ENCODE measurements at regions not wholly inside any gene's neighbourhood (a gene's known extent, or its start where the extent isn't known, plus 50 kb on each side); places are given as distances from the start of the nearest gene placed in this dataset.

DNA sequence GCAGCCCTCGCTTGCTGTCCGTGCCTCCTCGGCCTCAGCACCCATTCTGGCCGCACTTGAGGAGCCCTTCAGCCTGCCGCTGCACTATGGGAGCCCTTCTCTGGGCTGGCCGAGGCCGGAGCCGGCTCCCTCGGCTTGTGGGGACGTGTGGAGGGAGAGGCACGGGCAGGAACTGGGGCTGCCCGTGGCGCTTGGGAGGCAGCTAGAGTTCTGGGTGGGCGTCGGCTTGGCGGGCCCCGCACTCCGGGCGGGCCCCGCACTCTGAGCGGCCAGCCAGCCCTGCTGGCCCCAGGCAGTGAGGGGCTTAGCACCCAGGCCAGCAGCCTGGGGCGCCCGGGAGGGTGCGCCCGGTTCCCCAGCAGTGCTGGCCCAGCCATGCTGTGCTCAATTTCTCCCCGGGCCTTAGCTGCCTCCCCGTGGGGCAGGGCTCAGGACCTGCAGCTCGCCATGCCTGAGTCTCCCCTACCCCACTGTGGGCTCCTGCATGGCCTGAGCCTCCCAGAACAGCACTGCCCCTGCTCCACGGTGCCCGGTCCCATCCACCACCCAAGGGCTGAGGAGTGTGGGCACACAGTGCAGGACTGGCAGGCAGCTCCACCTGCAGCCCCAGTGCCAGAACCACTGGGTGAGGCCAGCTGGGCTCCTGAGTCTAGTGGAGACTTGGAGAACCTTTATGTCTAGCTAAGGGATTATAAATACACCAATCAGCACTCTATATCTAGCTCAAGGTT is 240.0 kb upstream of the PRR20A start:
- H3K9me3 Mint-ChIP-seq = peaks cover 6% of the 10 kb centered on the region
- H3K27me3 Mint-ChIP-seq = no peaks in the 10 kb centered on the region
- H3K27ac Mint-ChIP-seq = no peak overlapping the region
- H3K4me1 Mint-ChIP-seq = no peaks in the 10 kb centered on the region
- H3K4me3 Mint-ChIP-seq = no peak overlapping the region
- peak; percentile 43 for ATAC-seq
- no peaks in the 10 kb centered on the region for H3K36me3 Mint-ChIP-seq

DNA sequence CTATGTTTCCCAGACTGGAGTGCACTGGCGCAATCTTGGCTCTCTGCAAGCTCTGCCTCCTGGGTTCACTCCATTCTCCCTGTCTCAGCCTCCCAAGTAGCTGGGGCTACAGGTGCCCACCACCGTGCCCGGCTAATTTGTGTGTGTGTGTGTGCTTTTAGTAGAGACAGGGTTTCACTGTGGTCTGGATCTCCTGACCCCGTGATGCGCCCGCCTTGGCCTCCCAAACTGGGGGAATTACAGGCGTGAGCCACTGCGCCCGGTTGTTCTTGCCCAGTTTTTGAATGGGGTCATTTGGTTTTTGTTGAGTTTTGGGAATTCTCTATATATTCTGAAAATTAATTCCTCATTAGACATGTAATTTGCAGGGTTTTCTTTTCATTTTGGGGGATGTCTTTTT is 238.4 kb upstream of the PRR20A start:
- no peak overlapping the region for H3K4me3 Mint-ChIP-seq
- no peak for ATAC-seq
- no peaks in the 10 kb centered on the region for H3K4me1 Mint-ChIP-seq
- H3K9me3 Mint-ChIP-seq = peaks cover 6% of the 10 kb centered on the region
- no peaks in the 10 kb centered on the region for H3K36me3 Mint-ChIP-seq
- no peak overlapping the region for H3K27ac Mint-ChIP-seq
- H3K27me3 Mint-ChIP-seq = no peaks in the 10 kb centered on the region

GRCh38 chr13:56903710-56904282 is 236.9 kb upstream of the PRR20A start:
- no peak overlapping the region for H3K27ac Mint-ChIP-seq
- no peak overlapping the region for H3K4me3 Mint-ChIP-seq
- H3K36me3 Mint-ChIP-seq = no peaks in the 10 kb centered on the region

GRCh38 chr13:56906909-56907308 is 233.8 kb upstream of the PRR20A start:
- Mint-ChIP-seq H3K4me3 (no peak overlapping the region), H3K27ac (no peak overlapping the region), H3K4me1 (no peaks in the 10 kb centered on the region), H3K9me3 (no peaks in the 10 kb centered on the region), H3K27me3 (no peaks in the 10 kb centered on the region), H3K36me3 (no peaks in the 10 kb centered on the region)
- no peak for ATAC-seq

More at GRCh38 chr13:56903710-56904282, 236.9 kb upstream of the PRR20A start:
- no peak for ATAC-seq
- no peaks in the 10 kb centered on the region for H3K27me3 Mint-ChIP-seq
- H3K9me3 Mint-ChIP-seq = peaks cover 3% of the 10 kb centered on the region
- H3K4me1 Mint-ChIP-seq = no peaks in the 10 kb centered on the region

GRCh38 chr13:56907766-56908165 is 233.0 kb upstream of the PRR20A start:
- no peaks in the 10 kb centered on the region for H3K27me3 Mint-ChIP-seq
- H3K4me3 Mint-ChIP-seq = no peak overlapping the region
- H3K36me3 Mint-ChIP-seq = no peaks in the 10 kb centered on the region
- no peaks in the 10 kb centered on the region for H3K4me1 Mint-ChIP-seq
- no peak for ATAC-seq
- H3K9me3 Mint-ChIP-seq = no peaks in the 10 kb centered on the region
- no peak overlapping the region for H3K27ac Mint-ChIP-seq

GRCh38 chr13:56909896-56910600 is 230.7 kb upstream of the PRR20A start:
- Mint-ChIP-seq H3K9me3 (no peaks in the 10 kb centered on the region), H3K4me3 (no peak overlapping the region), H3K36me3 (no peaks in the 10 kb centered on the region), H3K4me1 (no peaks in the 10 kb centered on the region), H3K27ac (no peak overlapping the region), H3K27me3 (no peaks in the 10 kb centered on the region)
- no peak for ATAC-seq

DNA sequence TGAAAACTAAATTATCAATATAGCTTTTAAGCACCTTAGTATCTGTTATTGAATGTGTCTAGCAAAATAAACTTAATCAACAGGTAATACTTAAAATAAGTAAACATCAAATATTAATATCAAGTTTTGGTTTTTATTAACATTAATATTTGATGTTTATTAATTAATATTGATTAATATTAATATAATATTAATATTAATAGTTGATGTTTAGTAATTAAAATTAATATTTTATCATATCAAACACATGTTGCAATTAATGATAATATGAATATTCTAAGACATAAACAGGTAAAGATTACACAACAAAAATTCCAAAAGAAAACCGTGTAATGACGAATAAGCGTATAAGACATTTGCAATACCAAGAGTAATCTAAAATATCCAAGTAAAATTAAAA is 222.8 kb upstream of the PRR20A start:
- Mint-ChIP-seq H3K36me3 (no peaks in the 10 kb centered on the region), H3K4me1 (no peaks in the 10 kb centered on the region), H3K27ac (no peak overlapping the region), H3K9me3 (peaks cover 4% of the 10 kb centered on the region), H3K4me3 (no peak overlapping the region), H3K27me3 (no peaks in the 10 kb centered on the region)
- ATAC-seq = no peak

DNA sequence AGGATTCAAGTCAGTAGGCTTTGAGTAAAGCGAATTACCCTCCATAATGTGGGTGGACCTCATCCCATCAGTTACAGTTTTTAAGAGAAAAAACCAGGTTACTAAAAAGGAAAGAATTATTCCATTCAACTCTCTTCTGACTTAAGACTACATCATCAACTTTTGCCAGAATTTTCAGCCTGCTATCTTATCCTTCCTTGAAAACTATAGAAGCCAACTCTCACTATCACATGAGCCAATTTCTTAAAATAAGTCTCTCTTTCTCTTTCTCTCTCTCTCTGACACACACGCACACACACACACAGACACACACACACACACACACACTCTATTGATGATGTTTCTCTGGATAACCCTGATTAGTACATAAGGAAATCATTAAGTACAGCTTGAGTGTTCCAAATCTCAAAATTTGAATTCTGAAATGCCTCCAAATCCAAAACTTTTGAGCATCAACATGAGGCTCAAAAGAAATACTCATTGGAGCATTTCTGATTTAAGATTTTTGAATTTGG is 217.0 kb upstream of the PRR20A start:
- H3K9me3 Mint-ChIP-seq = peaks cover 12% of the 10 kb centered on the region
- H3K4me3 Mint-ChIP-seq = no peak overlapping the region
- H3K27ac Mint-ChIP-seq = no peak overlapping the region
- H3K27me3 Mint-ChIP-seq = no peaks in the 10 kb centered on the region
- no peaks in the 10 kb centered on the region for H3K36me3 Mint-ChIP-seq
- ATAC-seq = no peak
- no peaks in the 10 kb centered on the region for H3K4me1 Mint-ChIP-seq

GRCh38 chr13:56924401-56924800 is 216.3 kb upstream of the PRR20A start:
- H3K4me3 Mint-ChIP-seq = no peak overlapping the region
- H3K27me3 Mint-ChIP-seq = no peaks in the 10 kb centered on the region
- no peak overlapping the region for H3K27ac Mint-ChIP-seq
- no peaks in the 10 kb centered on the region for H3K36me3 Mint-ChIP-seq
- ATAC-seq = no peak
- peaks cover 12% of the 10 kb centered on the region for H3K9me3 Mint-ChIP-seq
- no peaks in the 10 kb centered on the region for H3K4me1 Mint-ChIP-seq

- H3K27me3 Mint-ChIP-seq = no peaks in the 10 kb centered on the region
- H3K36me3 Mint-ChIP-seq = no peaks in the 10 kb centered on the region
- no peaks in the 10 kb centered on the region for H3K4me1 Mint-ChIP-seq
- H3K4me3 Mint-ChIP-seq = no peak overlapping the region
- H3K9me3 Mint-ChIP-seq = peaks cover 3% of the 10 kb centered on the region
- no peak for ATAC-seq
- no peak overlapping the region for H3K27ac Mint-ChIP-seq
These were observed 208.6 kb upstream of the PRR20A start for GRCh38 chr13:56932104-56932503.

- H3K36me3 Mint-ChIP-seq = no peaks in the 10 kb centered on the region
- H3K27me3 Mint-ChIP-seq = no peaks in the 10 kb centered on the region
- H3K4me1 Mint-ChIP-seq = no peaks in the 10 kb centered on the region
- H3K9me3 Mint-ChIP-seq = no peaks in the 10 kb centered on the region
- H3K27ac Mint-ChIP-seq = no peak overlapping the region
- ATAC-seq = no peak
- no peak overlapping the region for H3K4me3 Mint-ChIP-seq
These were observed 186.8 kb upstream of the PRR20A start for GRCh38 chr13:56953965-56954364.

DNA sequence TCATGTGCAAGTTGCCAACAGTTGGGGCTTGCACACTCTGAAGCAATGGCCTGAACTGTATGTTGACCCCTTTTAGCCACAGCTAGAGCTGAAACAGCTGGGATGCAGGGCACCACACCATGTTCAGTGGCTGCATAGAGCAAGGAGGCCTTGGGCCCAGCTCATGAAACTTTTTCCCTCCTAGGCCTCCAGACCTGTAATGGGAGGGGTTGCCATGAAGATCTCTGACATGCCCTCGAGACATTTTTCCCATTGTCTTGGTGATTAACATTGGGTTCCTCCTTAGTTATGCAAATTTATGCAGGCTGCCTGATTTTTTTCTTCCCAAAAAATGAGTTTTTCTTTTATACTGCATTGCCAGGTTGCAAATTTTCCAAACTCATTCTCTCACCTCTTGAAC is 165.1 kb upstream of the PRR20A start:
- Mint-ChIP-seq H3K4me1 (no peaks in the 10 kb centered on the region), H3K9me3 (peaks cover 3% of the 10 kb centered on the region), H3K27me3 (no peaks in the 10 kb centered on the region), H3K4me3 (no peak overlapping the region), H3K36me3 (no peaks in the 10 kb centered on the region), H3K27ac (no peak overlapping the region)
- no peak for ATAC-seq

GRCh38 chr13:56980856-56981255 is 159.9 kb upstream of the PRR20A start:
- Mint-ChIP-seq H3K27ac (no peak overlapping the region), H3K36me3 (no peaks in the 10 kb centered on the region), H3K4me1 (no peaks in the 10 kb centered on the region), H3K27me3 (no peaks in the 10 kb centered on the region), H3K9me3 (peaks cover 3% of the 10 kb centered on the region), H3K4me3 (no peak overlapping the region)
- ATAC-seq = no peak

GRCh38 chr13:56986121-56986520 is 154.6 kb upstream of the PRR20A start:
- no peaks in the 10 kb centered on the region for H3K4me1 Mint-ChIP-seq
- H3K27ac Mint-ChIP-seq = no peak overlapping the region
- ATAC-seq = no peak
- H3K9me3 Mint-ChIP-seq = peaks cover 6% of the 10 kb centered on the region
- H3K36me3 Mint-ChIP-seq = no peaks in the 10 kb centered on the region
- no peak overlapping the region for H3K4me3 Mint-ChIP-seq
- no peaks in the 10 kb centered on the region for H3K27me3 Mint-ChIP-seq

- Mint-ChIP-seq H3K27me3 (no peaks in the 10 kb centered on the region), H3K4me3 (no peak overlapping the region), H3K4me1 (no peaks in the 10 kb centered on the region), H3K9me3 (peaks cover 6% of the 10 kb centered on the region), H3K27ac (no peak overlapping the region), H3K36me3 (no peaks in the 10 kb centered on the region)
- no peak for ATAC-seq
These were observed 152.2 kb upstream of the PRR20A start for GRCh38 chr13:56988543-56988942.

GRCh38 chr13:57003682-57004081 is 137.0 kb upstream of the PRR20A start:
- H3K27ac Mint-ChIP-seq = no peak overlapping the region
- H3K27me3 Mint-ChIP-seq = no peaks in the 10 kb centered on the region
- no peak overlapping the region for H3K4me3 Mint-ChIP-seq
- no peaks in the 10 kb centered on the region for H3K4me1 Mint-ChIP-seq
- H3K36me3 Mint-ChIP-seq = no peaks in the 10 kb centered on the region
- ATAC-seq = no peak
- H3K9me3 Mint-ChIP-seq = no peaks in the 10 kb centered on the region
